PC-9 (cell line): ENCODE measurements at regions not wholly inside any gene's neighbourhood (a gene's known extent, or its start where the extent isn't known, plus 50 kb on each side); places are given as distances from the start of the nearest gene placed in this dataset.

Experiments
- EZH2 ChIP-seq: fragments of 200-600 bp; sonication (generic); IDR thresholded peaks from 2 replicates; pipeline ENCODE4 v1.8.0; 2017; ENCODE audit warnings: antibody characterized with exemption, low read depth
- TF ChIP-seq, protein P1 (sequence below): fragments of 200-600 bp; sonication (generic); conservative IDR thresholded peaks from 2 replicates; pipeline ENCODE4 v1.6.1; 2017; ENCODE audit warnings: mixed run types, antibody characterized with exemption, mild to moderate bottlenecking, moderate library complexity

DNA sequence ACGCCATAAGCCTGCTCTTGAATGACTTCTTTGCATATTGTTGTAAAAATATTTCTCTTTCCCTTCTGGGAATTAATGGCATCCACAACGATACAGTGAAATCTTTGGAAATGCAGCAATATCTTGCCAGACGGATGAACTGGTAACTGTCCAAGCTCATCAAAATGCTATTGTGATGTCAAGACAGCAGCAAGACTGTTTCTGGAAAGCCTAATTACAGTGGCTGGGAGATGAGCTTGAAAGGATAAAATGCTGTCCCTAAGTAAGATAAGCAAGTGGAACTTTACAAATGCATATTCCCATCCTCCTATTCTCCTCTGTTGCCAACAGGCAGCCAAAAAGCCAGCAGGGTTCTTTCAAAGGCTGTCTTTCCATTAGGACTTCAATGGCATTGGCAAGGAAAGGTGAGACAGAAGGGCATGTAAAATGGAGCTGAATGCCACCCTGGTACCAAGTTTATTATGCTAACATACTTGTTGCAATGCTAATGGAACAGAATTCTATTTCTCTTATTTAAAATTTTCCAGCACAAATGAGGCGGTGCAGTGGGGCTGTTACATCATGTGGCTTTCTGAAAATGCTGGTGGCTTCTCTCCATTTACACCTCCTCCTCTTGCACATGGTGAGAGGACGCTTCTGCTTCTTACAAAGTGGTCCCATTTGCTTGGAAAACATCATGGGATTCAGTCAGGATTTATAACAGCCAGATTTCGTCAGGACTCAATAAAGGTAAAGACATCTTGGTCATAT lies 178.3 kb upstream of the PTER start:
- TF ChIP-seq, protein P1, sequence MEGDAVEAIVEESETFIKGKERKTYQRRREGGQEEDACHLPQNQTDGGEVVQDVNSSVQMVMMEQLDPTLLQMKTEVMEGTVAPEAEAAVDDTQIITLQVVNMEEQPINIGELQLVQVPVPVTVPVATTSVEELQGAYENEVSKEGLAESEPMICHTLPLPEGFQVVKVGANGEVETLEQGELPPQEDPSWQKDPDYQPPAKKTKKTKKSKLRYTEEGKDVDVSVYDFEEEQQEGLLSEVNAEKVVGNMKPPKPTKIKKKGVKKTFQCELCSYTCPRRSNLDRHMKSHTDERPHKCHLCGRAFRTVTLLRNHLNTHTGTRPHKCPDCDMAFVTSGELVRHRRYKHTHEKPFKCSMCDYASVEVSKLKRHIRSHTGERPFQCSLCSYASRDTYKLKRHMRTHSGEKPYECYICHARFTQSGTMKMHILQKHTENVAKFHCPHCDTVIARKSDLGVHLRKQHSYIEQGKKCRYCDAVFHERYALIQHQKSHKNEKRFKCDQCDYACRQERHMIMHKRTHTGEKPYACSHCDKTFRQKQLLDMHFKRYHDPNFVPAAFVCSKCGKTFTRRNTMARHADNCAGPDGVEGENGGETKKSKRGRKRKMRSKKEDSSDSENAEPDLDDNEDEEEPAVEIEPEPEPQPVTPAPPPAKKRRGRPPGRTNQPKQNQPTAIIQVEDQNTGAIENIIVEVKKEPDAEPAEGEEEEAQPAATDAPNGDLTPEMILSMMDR = no peak
- TF ChIP-seq EZH2 = no peak
